ENCODE measurements at regions not wholly inside any gene's neighbourhood (a gene's known extent, or its start where the extent isn't known, plus 50 kb on each side); places are given as distances from the start of the nearest gene placed in this dataset.

GRCh38 chr15:88316586-88316985 lies 60.0 kb upstream of the NTRK3 start:
- intact Hi-C loops (cut with DNase I): no loop called here
- no peak overlapping the region for H3K4me3 ChIP-seq
- WGBS: 91% methylated on average over 3 of the region's 3 CpGs

GRCh38 chr15:88315221-88315878 lies 58.8 kb upstream of the NTRK3 start:
- Histone ChIP-seq H3K4me1 (no peaks in the 10 kb centered on the region), H3K4me3 (no peak overlapping the region), H3K27ac (replicated peaks in 1 of 4) (no peak overlapping the region), H3K9me3 (no peaks in the 10 kb centered on the region), H3K27me3 (no peaks in the 10 kb centered on the region), H3K36me3 (no peaks in the 10 kb centered on the region)
- 64% methylated on average over 1 of the region's 1 CpG for WGBS
- intact Hi-C loops (cut with DNase I): no loop called here
- TF ChIP-seq POLR2AphosphoS5 (IDR thresholded peaks at IDR 0.05): no peak
- no peak for TF ChIP-seq CTCF (IDR thresholded peaks at IDR 0.05)
- no peak for TF ChIP-seq POLR2A (IDR thresholded peaks at IDR 0.05; ENCODE audit: low read depth)
- TF ChIP-seq EP300 (IDR thresholded peaks at IDR 0.05): no peak
- no peak for DNase-seq (ENCODE audit: extremely low spot score)

More at GRCh38 chr15:88316586-88316985, 60.0 kb upstream of the NTRK3 start:
- no peaks in the 10 kb centered on the region for H3K36me3 ChIP-seq
- H3K27me3 ChIP-seq: peaks cover 0 to 6% (median 0%) of the 10 kb centered on the region in 4 donors
- no peaks in the 10 kb centered on the region for H3K9me3 ChIP-seq
- no peak for TF ChIP-seq CTCF (IDR thresholded peaks at IDR 0.05)
- TF ChIP-seq POLR2AphosphoS5 (IDR thresholded peaks at IDR 0.05): no peak
- TF ChIP-seq EP300 (IDR thresholded peaks at IDR 0.05): no peak
- no peak for TF ChIP-seq POLR2A (IDR thresholded peaks at IDR 0.05; ENCODE audit: low read depth)
- DNase-seq (ENCODE audit: extremely low spot score): no peak
- no peak overlapping the region for H3K27ac ChIP-seq (replicated peaks in 1 of 4)
- H3K4me1 ChIP-seq: no peaks in the 10 kb centered on the region

- H3K27me3 ChIP-seq: peaks cover 0 to 10% (median 0%) of the 10 kb centered on the region in 4 donors
- H3K9me3 ChIP-seq: no peaks in the 10 kb centered on the region
- no peak for DNase-seq (ENCODE audit: extremely low spot score)
- intact Hi-C loops (cut with DNase I): no loop called here
- H3K4me3 ChIP-seq: no peak overlapping the region
- H3K27ac ChIP-seq (replicated peaks in 1 of 4): no peak overlapping the region
- no peaks in the 10 kb centered on the region for H3K36me3 ChIP-seq
- H3K4me1 ChIP-seq: no peaks in the 10 kb centered on the region
- WGBS: 70% methylated on average over 7 of the region's 7 CpGs
- no peak for TF ChIP-seq CTCF (IDR thresholded peaks at IDR 0.05)
- TF ChIP-seq POLR2AphosphoS5 (IDR thresholded peaks at IDR 0.05): no peak
- TF ChIP-seq POLR2A (IDR thresholded peaks at IDR 0.05; ENCODE audit: low read depth): no peak
- no peak for TF ChIP-seq EP300 (IDR thresholded peaks at IDR 0.05)
These were observed 56.5 kb upstream of the NTRK3 start for GRCh38 chr15:88312941-88313579.

GRCh38 chr15:88309363-88309762 lies 52.8 kb upstream of the NTRK3 start:
- intact Hi-C loops (cut with DNase I): no loop called here
- WGBS: 62% methylated on average over 3 of the region's 3 CpGs
- Histone ChIP-seq H3K9me3 (no peaks in the 10 kb centered on the region), H3K36me3 (no peaks in the 10 kb centered on the region), H3K27me3 (peaks cover 0 to 21% (median 0%) of the 10 kb centered on the region in 4 donors), H3K27ac (replicated peaks in 1 of 4) (no peak overlapping the region), H3K4me1 (no peaks in the 10 kb centered on the region), H3K4me3 (no peak overlapping the region)
- no peak for TF ChIP-seq EP300 (IDR thresholded peaks at IDR 0.05)
- TF ChIP-seq POLR2A (IDR thresholded peaks at IDR 0.05; ENCODE audit: low read depth): no peak
- TF ChIP-seq POLR2AphosphoS5 (IDR thresholded peaks at IDR 0.05): no peak
- no peak for TF ChIP-seq CTCF (IDR thresholded peaks at IDR 0.05)
- DNase-seq (ENCODE audit: extremely low spot score): no peak

Data from esophagus muscularis mucosa (tissue), 4 donors.